GM19452 (cell line): ENCODE measurements at regions not wholly inside any gene's neighbourhood (a gene's known extent, or its start where the extent isn't known, plus 50 kb on each side); places are given as distances from the start of the nearest gene placed in this dataset.

Experiments
- ATAC-seq: cut with Tn5 transposase; IDR thresholded peaks from one replicate; pipeline ENCODE4 v1.9.1; 2021; ENCODE audit not compliant: unreplicated experiment

DNA sequence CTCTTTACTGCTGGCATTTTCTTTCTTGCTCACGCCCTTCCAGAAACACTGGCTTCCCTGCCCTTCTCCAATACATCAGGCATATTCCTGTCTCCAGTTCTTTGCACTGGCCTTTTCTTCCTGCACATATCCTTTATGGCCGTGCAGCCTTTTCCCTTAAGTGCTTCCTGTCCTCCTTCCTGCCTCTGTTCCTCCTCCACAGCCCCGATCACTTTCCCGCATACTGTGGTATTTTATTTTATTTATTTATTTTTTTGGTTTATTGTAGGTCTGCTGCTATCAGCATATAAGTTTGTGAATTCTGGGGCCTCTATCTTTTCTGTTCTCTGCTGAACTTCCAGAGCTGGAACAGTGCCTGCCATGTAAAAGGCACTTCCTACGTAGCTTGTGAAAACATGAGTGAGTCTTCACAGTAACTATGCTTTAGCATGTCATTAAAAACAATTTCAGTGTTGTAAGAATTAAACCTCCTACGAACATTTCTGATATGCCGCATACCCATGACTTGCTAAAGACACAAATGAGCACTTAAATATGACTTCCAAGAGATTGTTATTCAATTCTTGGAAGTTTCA is 289.1 kb downstream of the TRIB2 start:
- ATAC-seq = no peak

DNA sequence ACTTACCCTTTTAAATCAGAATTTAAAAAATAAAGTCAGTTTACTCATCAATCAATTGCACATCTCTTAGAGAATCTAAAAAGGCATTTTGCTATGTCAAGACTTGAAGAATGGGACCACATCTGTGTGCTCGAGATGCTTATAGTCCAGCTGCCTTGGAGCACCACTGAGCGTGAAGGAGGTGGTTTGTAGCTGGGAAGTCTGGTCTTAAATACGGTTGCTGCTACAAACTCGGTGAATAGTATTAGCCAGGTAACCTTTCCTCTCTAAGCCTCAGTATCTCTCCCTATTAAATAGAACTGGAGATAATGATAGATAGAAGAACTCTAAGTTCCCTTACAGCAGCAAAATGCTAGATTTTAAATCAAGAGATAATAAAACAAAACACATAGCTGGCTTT is 289.7 kb downstream of the TRIB2 start:
- ATAC-seq = no peak

GRCh38 chr2:13006829-13007717 is 290.3 kb downstream of the TRIB2 start:
- peak; percentile 76 for ATAC-seq

DNA sequence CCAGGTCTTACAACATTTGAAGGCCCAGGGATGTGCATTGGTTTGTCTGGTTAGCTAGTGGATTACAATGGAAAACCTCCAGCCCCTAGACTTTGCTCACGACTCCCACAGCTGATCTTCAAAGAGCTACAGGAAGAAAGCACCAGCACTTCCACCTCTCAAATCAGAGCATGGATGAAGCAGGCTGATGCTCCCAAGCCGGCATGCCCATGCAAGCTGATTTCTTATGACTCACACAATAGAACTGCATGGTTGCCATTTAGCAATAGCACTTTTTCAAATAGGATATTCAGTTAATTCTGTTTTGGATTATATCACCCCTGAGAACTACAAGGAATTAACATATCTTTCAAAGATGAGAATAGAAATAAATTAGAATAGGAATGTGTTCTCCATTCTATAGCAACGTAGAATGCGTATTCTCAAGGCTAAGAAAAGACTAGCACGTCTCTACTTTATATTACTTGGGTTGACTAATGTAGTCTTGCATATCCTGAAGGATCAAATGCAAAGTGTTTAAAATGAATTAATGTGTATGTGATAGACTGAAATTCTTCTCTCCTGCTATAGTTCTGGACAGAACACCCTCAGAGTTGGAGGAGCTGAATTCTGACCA is 292.4 kb downstream of the TRIB2 start:
- no peak for ATAC-seq

GRCh38 chr2:13010283-13010682 is 293.5 kb downstream of the TRIB2 start:
- no peak for ATAC-seq

GRCh38 chr2:13014783-13015182 is 298.0 kb downstream of the TRIB2 start:
- no peak for ATAC-seq

- ATAC-seq = no peak
These were observed 299.0 kb downstream of the TRIB2 start for GRCh38 chr2:13015532-13016320.

DNA sequence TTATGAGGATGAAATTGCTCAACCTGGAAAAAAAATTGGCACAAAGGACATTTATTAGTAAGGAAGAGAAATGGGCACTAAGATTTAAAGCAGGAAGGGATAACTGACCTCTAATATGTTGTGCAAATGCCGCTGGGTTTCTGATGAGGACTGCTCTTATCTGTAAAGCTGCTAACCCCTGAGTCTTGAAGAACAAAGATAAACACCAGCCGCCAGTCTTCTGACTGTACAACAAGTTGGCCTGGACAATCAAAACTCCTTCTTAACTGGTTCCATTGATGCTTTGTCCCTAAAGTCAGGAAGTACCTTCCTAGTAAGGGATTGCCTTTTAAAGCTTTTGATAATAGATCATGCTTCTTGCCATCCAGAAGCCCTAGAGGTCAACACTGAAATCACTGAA is 301.8 kb downstream of the TRIB2 start:
- no peak for ATAC-seq

DNA sequence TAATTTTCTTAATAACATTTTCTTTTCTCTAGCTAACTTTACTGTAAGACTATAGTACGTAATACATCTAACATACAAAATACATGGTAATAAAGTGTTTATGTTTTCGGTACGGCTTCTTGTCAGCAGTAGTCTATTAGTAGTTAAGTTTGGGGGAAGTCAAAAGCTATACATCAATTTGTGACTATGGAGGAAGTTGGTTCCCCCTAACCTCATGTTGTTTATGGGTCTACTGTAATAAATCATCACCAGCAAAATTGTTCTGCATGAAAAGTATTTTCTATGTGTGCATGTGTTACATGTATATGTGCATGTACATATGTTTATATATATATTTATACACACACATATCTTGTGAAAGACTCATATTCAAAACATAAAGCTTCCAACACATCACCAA is 303.0 kb downstream of the TRIB2 start:
- no peak for ATAC-seq

DNA sequence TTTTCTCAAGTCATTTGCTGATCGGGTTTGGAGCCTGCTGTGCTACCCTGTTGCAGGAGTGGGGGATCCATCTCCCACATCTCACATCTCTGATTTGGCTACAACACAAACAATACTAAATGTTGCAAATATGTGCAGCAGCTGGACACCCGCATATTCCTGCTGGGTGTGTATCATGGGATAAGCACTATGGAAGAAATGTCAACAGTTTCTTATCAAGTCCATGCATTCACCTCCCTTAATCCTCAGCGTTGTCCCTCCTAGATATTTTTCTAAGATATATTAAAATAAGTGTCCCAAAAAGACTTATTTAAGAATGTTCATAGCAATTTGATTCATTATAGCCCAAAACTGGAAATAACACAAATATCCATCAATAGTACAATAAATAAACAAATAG is 303.7 kb downstream of the TRIB2 start:
- no peak for ATAC-seq

- ATAC-seq = no peak
These were observed 304.8 kb downstream of the TRIB2 start for GRCh38 chr2:13021470-13021957.

DNA sequence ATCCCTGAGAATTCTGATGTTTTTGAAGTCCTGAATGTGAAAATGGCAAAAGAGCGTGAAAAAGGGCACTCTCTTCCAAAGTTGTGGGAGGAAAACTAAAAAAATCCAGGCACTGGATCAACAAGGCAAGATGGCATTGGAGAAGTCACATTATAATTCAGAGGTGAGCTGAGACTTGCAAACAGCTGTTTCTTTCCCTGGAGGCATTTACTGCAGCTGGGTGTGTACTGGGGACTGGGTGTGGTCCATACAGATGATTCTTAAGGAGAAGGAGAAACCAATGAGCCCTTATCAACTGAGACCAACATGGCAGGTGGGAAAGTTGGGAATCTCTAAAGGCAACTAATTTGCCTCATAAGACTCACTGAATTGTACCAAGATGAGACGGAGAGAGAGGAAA is 313.9 kb downstream of the TRIB2 start:
- no peak for ATAC-seq

- ATAC-seq = no peak
These were observed 318.1 kb downstream of the TRIB2 start for GRCh38 chr2:13034861-13035260.

GRCh38 chr2:13035866-13036265 is 319.1 kb downstream of the TRIB2 start:
- ATAC-seq = no peak

- no peak for ATAC-seq
These were observed 323.3 kb downstream of the TRIB2 start for GRCh38 chr2:13040043-13040442.

DNA sequence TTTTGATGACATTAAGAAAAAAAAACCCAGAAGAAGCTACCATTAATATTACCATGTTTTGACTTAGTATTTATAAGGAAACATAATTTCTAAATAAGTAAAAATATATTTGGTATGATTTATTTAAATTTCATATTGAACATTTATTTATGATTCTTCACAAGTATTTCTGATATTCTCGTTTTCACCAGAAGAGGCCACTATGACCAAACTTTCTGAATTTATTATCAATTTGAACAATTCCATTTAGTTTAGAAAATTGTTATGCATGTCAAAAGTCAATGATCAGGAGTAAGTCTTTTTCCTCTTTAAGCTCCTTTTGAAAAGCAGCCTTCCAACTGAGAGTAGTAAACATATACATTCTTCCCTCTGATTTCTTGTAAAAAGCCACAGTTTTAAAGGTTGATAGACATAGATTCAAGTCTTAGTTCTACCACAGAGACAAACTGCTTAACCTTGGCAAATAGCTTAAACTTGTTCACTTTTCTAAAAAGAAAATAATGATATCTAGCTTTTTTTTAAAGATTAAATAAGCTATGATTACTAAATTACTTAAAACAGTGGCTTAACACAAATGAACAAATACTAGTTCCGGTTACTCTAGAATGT is 329.9 kb downstream of the TRIB2 start:
- ATAC-seq = no peak

DNA sequence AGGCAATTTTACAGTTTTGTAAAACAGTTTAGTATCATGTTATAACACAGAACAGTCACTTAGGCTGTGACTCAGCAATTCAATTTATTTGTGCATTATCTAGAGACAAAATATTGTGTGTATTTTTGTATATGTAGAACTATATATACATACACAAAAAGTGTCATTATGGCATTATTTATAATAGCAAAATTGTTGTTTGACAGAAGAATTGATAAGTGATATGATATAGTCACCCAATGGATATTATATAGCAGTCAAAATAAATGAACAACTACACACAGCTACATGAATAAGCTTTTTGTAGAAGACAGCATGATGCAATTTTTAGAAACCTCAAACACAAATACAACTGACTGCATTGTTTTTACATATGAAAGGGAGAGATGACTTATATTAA is 334.0 kb downstream of the TRIB2 start:
- ATAC-seq = no peak

DNA sequence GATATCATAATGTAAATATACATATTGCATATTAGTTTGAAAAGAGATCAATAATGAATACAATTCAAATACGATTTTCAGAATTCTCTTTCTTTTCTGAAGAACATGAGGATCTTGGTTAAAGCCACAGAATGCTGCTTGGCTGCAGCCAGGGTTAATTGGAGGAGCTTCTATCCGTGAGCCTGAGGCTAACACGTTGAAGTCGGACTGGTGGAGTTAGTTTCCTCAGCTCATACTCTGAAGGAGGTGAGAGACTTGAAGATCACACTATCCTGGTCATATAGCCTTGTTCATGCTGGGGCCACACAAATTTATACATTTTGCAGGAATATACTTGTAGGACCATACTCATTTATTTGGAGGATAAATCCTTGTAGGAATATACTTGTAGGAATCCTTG is 335.8 kb downstream of the TRIB2 start:
- no peak for ATAC-seq

- ATAC-seq = no peak
These were observed 339.6 kb downstream of the TRIB2 start for GRCh38 chr2:13056259-13056843.

DNA sequence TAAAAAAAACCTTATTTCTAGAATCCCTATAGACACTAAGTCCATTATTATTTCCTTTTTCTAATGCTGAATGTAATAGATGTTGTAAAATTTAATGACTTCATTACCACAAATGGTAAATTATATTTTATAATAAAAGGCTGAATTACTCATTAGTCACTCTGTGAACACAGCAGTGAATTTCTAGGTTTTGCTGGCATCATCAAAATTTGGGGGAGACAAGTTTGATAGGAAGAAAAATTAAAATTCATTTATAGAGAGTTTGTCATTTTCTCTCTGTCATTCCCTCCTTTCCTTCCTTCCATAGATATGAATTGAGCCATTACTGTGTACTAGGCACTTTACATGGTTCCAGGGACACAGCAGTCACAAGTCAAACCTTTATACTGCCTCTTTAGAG is 340.9 kb downstream of the TRIB2 start:
- no peak for ATAC-seq
